ENCODE measurements at regions not wholly inside any gene's neighbourhood (a gene's known extent, or its start where the extent isn't known, plus 50 kb on each side); places are given as distances from the start of the nearest gene placed in this dataset.
A peak's percentile ranks its signal among the peaks of the same experiment; 100 is the strongest.

DNA sequence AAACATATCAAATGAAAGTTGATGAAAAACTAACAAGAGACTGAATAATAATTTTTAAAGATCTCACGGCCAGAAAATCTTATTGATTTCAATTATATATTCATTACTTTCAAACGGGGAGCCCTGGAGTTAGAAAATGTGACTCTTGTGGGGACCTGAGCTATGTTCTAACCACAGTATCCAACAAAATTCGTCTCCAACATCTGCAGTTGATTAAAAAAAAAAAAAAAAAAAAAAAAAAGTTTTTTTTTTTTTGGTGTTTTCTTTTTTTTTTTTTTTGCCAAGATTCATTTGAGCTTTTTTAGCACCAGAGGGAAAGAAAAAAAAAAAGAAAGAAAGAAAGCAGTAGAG, 144.3 kb upstream of the PIK3R1 start:
- no peak for ATAC-seq (ENCODE audit: low read depth)

DNA sequence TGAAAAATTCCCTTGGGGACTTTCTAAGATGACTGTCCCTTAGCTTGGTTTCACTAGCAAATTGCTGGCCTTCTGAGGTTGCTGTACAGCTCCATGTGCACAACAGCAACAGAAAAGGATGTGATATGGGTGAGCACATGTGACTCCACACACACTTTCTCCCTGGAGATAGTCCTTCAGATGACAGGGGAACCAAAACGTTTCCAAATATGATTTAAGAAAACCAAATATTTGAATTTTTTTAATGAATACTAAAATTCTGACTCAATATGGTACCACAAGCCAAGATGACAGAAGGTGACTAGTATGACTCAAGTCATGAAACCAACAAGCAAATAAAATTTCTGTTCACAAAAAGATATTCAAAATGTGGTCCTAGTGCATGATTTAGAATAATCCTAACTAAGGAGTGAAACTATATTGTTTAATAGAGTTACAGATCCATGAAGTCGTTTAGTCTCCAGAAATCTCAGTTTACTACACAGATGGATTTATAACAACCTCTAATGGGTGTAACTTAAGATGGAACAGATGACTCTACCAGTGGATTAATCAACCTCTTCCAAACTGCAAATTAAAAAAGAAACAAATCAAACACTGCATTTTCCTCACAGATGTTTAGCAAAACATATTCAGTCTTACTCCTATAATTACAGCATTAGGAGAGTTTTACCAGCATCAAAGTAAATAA, 144.8 kb upstream of the PIK3R1 start:
- Histone ChIP-seq H3K4me1 (ENCODE audit: insufficient read depth, poor library complexity, severe bottlenecking) (peaks cover 12% of the 10 kb centered on the region), H3K4me3 (ENCODE audit: severe bottlenecking) (no peak overlapping the region), H3K27ac (ENCODE audit: poor library complexity, severe bottlenecking) (no peak overlapping the region), H3K36me3 (ENCODE audit: low read depth) (no peaks in the 10 kb centered on the region), H3K27me3 (ENCODE audit: insufficient read depth, poor library complexity, severe bottlenecking) (no peaks in the 10 kb centered on the region), H3K9me3 (ENCODE audit: severe bottlenecking) (no peaks in the 10 kb centered on the region)
- DNase-seq (ENCODE audit: low spot score) (no peak), ATAC-seq (ENCODE audit: low read depth) (no peak)
- TF ChIP-seq, protein P1, sequence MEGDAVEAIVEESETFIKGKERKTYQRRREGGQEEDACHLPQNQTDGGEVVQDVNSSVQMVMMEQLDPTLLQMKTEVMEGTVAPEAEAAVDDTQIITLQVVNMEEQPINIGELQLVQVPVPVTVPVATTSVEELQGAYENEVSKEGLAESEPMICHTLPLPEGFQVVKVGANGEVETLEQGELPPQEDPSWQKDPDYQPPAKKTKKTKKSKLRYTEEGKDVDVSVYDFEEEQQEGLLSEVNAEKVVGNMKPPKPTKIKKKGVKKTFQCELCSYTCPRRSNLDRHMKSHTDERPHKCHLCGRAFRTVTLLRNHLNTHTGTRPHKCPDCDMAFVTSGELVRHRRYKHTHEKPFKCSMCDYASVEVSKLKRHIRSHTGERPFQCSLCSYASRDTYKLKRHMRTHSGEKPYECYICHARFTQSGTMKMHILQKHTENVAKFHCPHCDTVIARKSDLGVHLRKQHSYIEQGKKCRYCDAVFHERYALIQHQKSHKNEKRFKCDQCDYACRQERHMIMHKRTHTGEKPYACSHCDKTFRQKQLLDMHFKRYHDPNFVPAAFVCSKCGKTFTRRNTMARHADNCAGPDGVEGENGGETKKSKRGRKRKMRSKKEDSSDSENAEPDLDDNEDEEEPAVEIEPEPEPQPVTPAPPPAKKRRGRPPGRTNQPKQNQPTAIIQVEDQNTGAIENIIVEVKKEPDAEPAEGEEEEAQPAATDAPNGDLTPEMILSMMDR (IDR thresholded peaks at IDR 0.05; ENCODE audit: poor library complexity, severe bottlenecking) = no peak

More for the DNA sequence above, 144.3 kb upstream of the PIK3R1 start:
- peaks cover 10% of the 10 kb centered on the region for H3K4me1 ChIP-seq (ENCODE audit: insufficient read depth, poor library complexity, severe bottlenecking)
- no peak overlapping the region for H3K4me3 ChIP-seq (ENCODE audit: severe bottlenecking)
- H3K9me3 ChIP-seq (ENCODE audit: severe bottlenecking) = no peaks in the 10 kb centered on the region
- no peaks in the 10 kb centered on the region for H3K27me3 ChIP-seq (ENCODE audit: insufficient read depth, poor library complexity, severe bottlenecking)
- TF ChIP-seq, protein P1 (IDR thresholded peaks at IDR 0.05; ENCODE audit: poor library complexity, severe bottlenecking) = no peak
- no peaks in the 10 kb centered on the region for H3K36me3 ChIP-seq (ENCODE audit: low read depth)
- no peak for DNase-seq (ENCODE audit: low spot score)
- no peak overlapping the region for H3K27ac ChIP-seq (ENCODE audit: poor library complexity, severe bottlenecking)

GRCh38 chr5:68067976-68068603, 147.5 kb upstream of the PIK3R1 start:
- ATAC-seq (ENCODE audit: low read depth) = no peak
- DNase-seq (ENCODE audit: low spot score) = no peak
- H3K4me3 ChIP-seq (ENCODE audit: severe bottlenecking) = no peak overlapping the region

GRCh38 chr5:68067291-68067690, 148.3 kb upstream of the PIK3R1 start:
- no peak overlapping the region for H3K4me3 ChIP-seq (ENCODE audit: severe bottlenecking)
- H3K4me1 ChIP-seq (ENCODE audit: insufficient read depth, poor library complexity, severe bottlenecking) = peaks cover 12% of the 10 kb centered on the region
- H3K27me3 ChIP-seq (ENCODE audit: insufficient read depth, poor library complexity, severe bottlenecking) = no peaks in the 10 kb centered on the region
- H3K36me3 ChIP-seq (ENCODE audit: low read depth) = no peaks in the 10 kb centered on the region
- H3K27ac ChIP-seq (ENCODE audit: poor library complexity, severe bottlenecking) = peak overlapping the region; percentile 61
- H3K9me3 ChIP-seq (ENCODE audit: severe bottlenecking) = no peaks in the 10 kb centered on the region
- TF ChIP-seq, protein P1 (IDR thresholded peaks at IDR 0.05; ENCODE audit: poor library complexity, severe bottlenecking) = no peak
- DNase-seq (ENCODE audit: low spot score) = no peak
- no peak for ATAC-seq (ENCODE audit: low read depth)

More at GRCh38 chr5:68067976-68068603, 147.5 kb upstream of the PIK3R1 start:
- Histone ChIP-seq H3K27ac (ENCODE audit: poor library complexity, severe bottlenecking) (no peak overlapping the region), H3K36me3 (ENCODE audit: low read depth) (no peaks in the 10 kb centered on the region), H3K27me3 (ENCODE audit: insufficient read depth, poor library complexity, severe bottlenecking) (no peaks in the 10 kb centered on the region), H3K4me1 (ENCODE audit: insufficient read depth, poor library complexity, severe bottlenecking) (peaks cover 12% of the 10 kb centered on the region), H3K9me3 (ENCODE audit: severe bottlenecking) (no peaks in the 10 kb centered on the region)
- TF ChIP-seq, protein P1 (IDR thresholded peaks at IDR 0.05; ENCODE audit: poor library complexity, severe bottlenecking) = no peak

All from RWPE2 (cell line).